ENCODE measurements at regions not wholly inside any gene's neighbourhood (a gene's known extent, or its start where the extent isn't known, plus 50 kb on each side); places are given as distances from the start of the nearest gene placed in this dataset.

GRCh38 chr2:104431701-104432121, 422.2 kb upstream of the POU3F3 start:
- Histone ChIP-seq H3K27me3 (peaks cover 5% of the 10 kb centered on the region), H3K4me1 (peaks cover 5% of the 10 kb centered on the region), H3K9me3 (no peaks in the 10 kb centered on the region), H3K4me3 (no peak overlapping the region), H3K27ac (no peak overlapping the region), H3K36me3 (no peaks in the 10 kb centered on the region)
- DNase-seq (ENCODE audit: low spot score in 2 of 2): no peak
- 64% methylated on average over 7 of the region's 7 CpGs for WGBS
- TF ChIP-seq EP300 (IDR thresholded peaks at IDR 0.05): no peak
- TF ChIP-seq CTCF (IDR thresholded peaks at IDR 0.05): no peak
- no peak for TF ChIP-seq POLR2A (IDR thresholded peaks at IDR 0.05)

- Histone ChIP-seq H3K27me3 (peaks cover 5% of the 10 kb centered on the region), H3K36me3 (no peaks in the 10 kb centered on the region), H3K4me1 (peaks cover 5% of the 10 kb centered on the region), H3K9me3 (no peaks in the 10 kb centered on the region), H3K27ac (no peak overlapping the region), H3K4me3 (no peak overlapping the region)
- WGBS: 76% methylated on average over 5 of the region's 5 CpGs
- no peak for DNase-seq (ENCODE audit: low spot score in 2 of 2)
- TF ChIP-seq POLR2A (IDR thresholded peaks at IDR 0.05) (no peak), CTCF (IDR thresholded peaks at IDR 0.05) (no peak)
Measured at GRCh38 chr2:104432401-104432800, 421.5 kb upstream of the POU3F3 start.

GRCh38 chr2:104432991-104433390, 420.9 kb upstream of the POU3F3 start:
- H3K36me3 ChIP-seq: no peaks in the 10 kb centered on the region
- 100% methylated on average over 2 of the region's 2 CpGs for WGBS
- no peaks in the 10 kb centered on the region for H3K9me3 ChIP-seq
- no peak for DNase-seq (ENCODE audit: low spot score in 2 of 2)
- no peak overlapping the region for H3K27ac ChIP-seq
- TF ChIP-seq EP300 (IDR thresholded peaks at IDR 0.05): no peak
- TF ChIP-seq POLR2AphosphoS5 (IDR thresholded peaks at IDR 0.05): no peak
- TF ChIP-seq CTCF (IDR thresholded peaks at IDR 0.05): no peak
- TF ChIP-seq POLR2A (IDR thresholded peaks at IDR 0.05): no peak
- H3K27me3 ChIP-seq: peaks cover 5% of the 10 kb centered on the region
- H3K4me1 ChIP-seq: peaks cover 5% of the 10 kb centered on the region
- no peak overlapping the region for H3K4me3 ChIP-seq

GRCh38 chr2:104433657-104434056, 420.3 kb upstream of the POU3F3 start:
- WGBS: 75% methylated on average over 3 of the region's 3 CpGs
- no peaks in the 10 kb centered on the region for H3K36me3 ChIP-seq
- H3K27me3 ChIP-seq: peaks cover 5% of the 10 kb centered on the region
- no peak overlapping the region for H3K4me3 ChIP-seq
- DNase-seq (ENCODE audit: low spot score in 2 of 2): no peak
- H3K4me1 ChIP-seq: peaks cover 5% of the 10 kb centered on the region
- H3K27ac ChIP-seq: no peak overlapping the region
- H3K9me3 ChIP-seq: no peaks in the 10 kb centered on the region
- TF ChIP-seq CTCF (IDR thresholded peaks at IDR 0.05): no peak
- no peak for TF ChIP-seq POLR2A (IDR thresholded peaks at IDR 0.05)
- TF ChIP-seq POLR2AphosphoS5 (IDR thresholded peaks at IDR 0.05): no peak
- TF ChIP-seq EP300 (IDR thresholded peaks at IDR 0.05): no peak

- WGBS: 4% methylated on average over 13 of the region's 13 CpGs
- peaks cover 5% of the 10 kb centered on the region for H3K4me1 ChIP-seq
- peak overlapping the region; percentile 25 for H3K4me3 ChIP-seq
- no peak for DNase-seq (ENCODE audit: low spot score in 2 of 2)
- peaks cover 5% of the 10 kb centered on the region for H3K27me3 ChIP-seq
- no peak for TF ChIP-seq POLR2A (IDR thresholded peaks at IDR 0.05)
- no peak for TF ChIP-seq POLR2AphosphoS5 (IDR thresholded peaks at IDR 0.05)
- H3K9me3 ChIP-seq: no peaks in the 10 kb centered on the region
- no peaks in the 10 kb centered on the region for H3K36me3 ChIP-seq
- H3K27ac ChIP-seq: no peak overlapping the region
Measured at GRCh38 chr2:104434318-104434792, 419.6 kb upstream of the POU3F3 start.

GRCh38 chr2:104434966-104435365, 418.9 kb upstream of the POU3F3 start:
- no peaks in the 10 kb centered on the region for H3K36me3 ChIP-seq
- peaks cover 5% of the 10 kb centered on the region for H3K27me3 ChIP-seq
- no peak for TF ChIP-seq EP300 (IDR thresholded peaks at IDR 0.05)
- no peak for TF ChIP-seq POLR2A (IDR thresholded peaks at IDR 0.05)
- no peak for TF ChIP-seq CTCF (IDR thresholded peaks at IDR 0.05)
- no peak for TF ChIP-seq POLR2AphosphoS5 (IDR thresholded peaks at IDR 0.05)
- WGBS: 80% methylated on average over 3 of the region's 3 CpGs
- H3K9me3 ChIP-seq: no peaks in the 10 kb centered on the region
- H3K4me1 ChIP-seq: peaks cover 5% of the 10 kb centered on the region
- no peak overlapping the region for H3K27ac ChIP-seq
- H3K4me3 ChIP-seq: peak overlapping the region; percentile 25
- DNase-seq (ENCODE audit: low spot score in 2 of 2): no peak
